Natural killer cell (primary cell): ENCODE measurements at regions not wholly inside any gene's neighbourhood (a gene's known extent, or its start where the extent isn't known, plus 50 kb on each side); places are given as distances from the start of the nearest gene placed in this dataset.
"Not testable (repeated sequence)": the region's sequence is repeated elsewhere in the genome, so short reads cannot be mapped to it uniquely, and the experiment has no call there.

ENCODE experiments used
- ATAC-seq, 3 donors: fragments of 150-1000 bp in 2 of 3; fragments of 200-7000 bp in 1 of 3; cut with Tn5 transposase; 1 replicate in 1 of 3; 2 replicates in 2 of 3; pipeline ENCODE4 v1.10.0; 2021; ENCODE audit warnings: mild to moderate bottlenecking in 2 of 3, moderate library complexity in 2 of 3
- DNase-seq, 2 donors: peaks; one replicate each; pipeline versions ENCODE4 v3.0.0 to v3.0.0-alpha.2; 2013 to 2021; ENCODE audit warnings: mixed read lengths in 1 of 2
- H3K27ac ChIP-seq: one replicate; pipeline ENCODE4 v1.5.1; 2013; ENCODE audit warnings: mild to moderate bottlenecking, low read length
- H3K27me3 ChIP-seq: one replicate; pipeline ENCODE4 v1.6.1; 2013; ENCODE audit warnings: low read length; ENCODE audit not compliant: control insufficient read depth, insufficient read depth
- H3K36me3 ChIP-seq: one replicate; pipeline ENCODE4 v1.6.1; 2013; ENCODE audit warnings: low read length; ENCODE audit not compliant: control insufficient read depth, insufficient read depth
- H3K4me1 ChIP-seq: one replicate; pipeline ENCODE4 v1.6.1; 2013; ENCODE audit warnings: low read length; ENCODE audit not compliant: control insufficient read depth, insufficient read depth
- H3K4me3 ChIP-seq: one replicate; pipeline ENCODE4 v1.5.1; 2013; ENCODE audit warnings: low read length
- H3K9me3 ChIP-seq: one replicate; pipeline ENCODE4 v1.6.1; 2013; ENCODE audit warnings: low read length; ENCODE audit not compliant: control insufficient read depth, insufficient read depth
- H3K27ac Mint-ChIP-seq, 2 donors: one replicate each; pipeline ENCODE4 v1.8.0; 2022; ENCODE audit warnings: mild to moderate bottlenecking in 2 of 2, mixed read lengths in 2 of 2, moderate library complexity in 1 of 2
- H3K27me3 Mint-ChIP-seq, 2 donors: one replicate each; pipeline ENCODE4 v1.8.0; 2022; ENCODE audit warnings: low read depth in 2 of 2, mixed read lengths in 2 of 2
- H3K36me3 Mint-ChIP-seq: one replicate; pipeline ENCODE4 v1.8.0; 2022; ENCODE audit warnings: mixed read lengths
- H3K4me1 Mint-ChIP-seq, 2 donors: one replicate each; pipeline ENCODE4 v1.8.0; 2022; ENCODE audit warnings: mixed read lengths in 2 of 2
- H3K4me3 Mint-ChIP-seq: one replicate; pipeline ENCODE4 v1.8.0; 2022; ENCODE audit warnings: mild to moderate bottlenecking, moderate library complexity, mixed read lengths
- H3K9me3 Mint-ChIP-seq, 2 donors: one replicate each; pipeline ENCODE4 v1.8.0; 2022; ENCODE audit warnings: mixed read lengths in 2 of 2
- WGBS: methylation state at CpG from one replicate; pipeline ENCODE4 v1.1.7; 2013; ENCODE audit warnings: missing lambda C conversion rate; ENCODE audit not compliant: insufficient coverage; 5-methylcytosine and 5-hydroxymethylcytosine counted together
- intact Hi-C: fragments of 100-400 bp; cut with micrococcal nuclease; formaldehyde crosslinking; loops from one replicate; pipeline ENCODE4 v1.14.2; 2022
- TF ChIP-seq, protein P1 (sequence below): fragments of 200-600 bp; IDR thresholded peaks from one replicate; pipeline ENCODE4 v1.8.0; 2022; ENCODE audit warnings: antibody characterized with exemption

DNA sequence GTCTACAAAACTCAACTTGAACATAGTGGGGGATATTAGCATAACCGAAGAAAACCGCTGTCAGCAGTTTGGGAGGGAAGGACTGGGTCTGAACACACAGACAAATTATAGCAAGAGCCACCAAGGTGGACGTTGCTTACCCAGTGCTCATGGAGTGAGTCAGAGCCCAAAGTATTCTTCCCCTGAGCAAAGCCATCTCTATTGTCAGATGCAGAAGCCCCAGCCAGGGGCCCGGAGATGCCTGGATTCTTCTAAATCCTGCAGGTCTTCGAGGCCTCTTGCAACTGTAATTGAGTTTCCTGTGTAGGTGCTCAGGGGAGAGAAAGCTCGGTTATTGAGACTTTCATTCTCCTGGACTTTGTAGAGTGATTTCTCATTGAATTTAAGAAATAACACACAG, 384.5 kb downstream of the IRS2 start:
- Mint-ChIP-seq H3K27ac (no peak overlapping the region), H3K36me3 (no peaks in the 10 kb centered on the region), H3K4me1 (no peaks in the 10 kb centered on the region), H3K9me3 (no peaks in the 10 kb centered on the region), H3K27me3 (no peaks in the 10 kb centered on the region), H3K4me3 (no peak overlapping the region)
- Histone ChIP-seq H3K36me3 (no peaks in the 10 kb centered on the region), H3K27ac (no peak overlapping the region), H3K9me3 (no peaks in the 10 kb centered on the region), H3K27me3 (no peaks in the 10 kb centered on the region), H3K4me1 (no peaks in the 10 kb centered on the region), H3K4me3 (no peak overlapping the region)
- ATAC-seq (no peak), DNase-seq (no peak)
- WGBS, result 68% methylated on average over 6 of the region's 6 CpGs
- intact Hi-C loops, result no loop called here
- TF ChIP-seq, protein P1, sequence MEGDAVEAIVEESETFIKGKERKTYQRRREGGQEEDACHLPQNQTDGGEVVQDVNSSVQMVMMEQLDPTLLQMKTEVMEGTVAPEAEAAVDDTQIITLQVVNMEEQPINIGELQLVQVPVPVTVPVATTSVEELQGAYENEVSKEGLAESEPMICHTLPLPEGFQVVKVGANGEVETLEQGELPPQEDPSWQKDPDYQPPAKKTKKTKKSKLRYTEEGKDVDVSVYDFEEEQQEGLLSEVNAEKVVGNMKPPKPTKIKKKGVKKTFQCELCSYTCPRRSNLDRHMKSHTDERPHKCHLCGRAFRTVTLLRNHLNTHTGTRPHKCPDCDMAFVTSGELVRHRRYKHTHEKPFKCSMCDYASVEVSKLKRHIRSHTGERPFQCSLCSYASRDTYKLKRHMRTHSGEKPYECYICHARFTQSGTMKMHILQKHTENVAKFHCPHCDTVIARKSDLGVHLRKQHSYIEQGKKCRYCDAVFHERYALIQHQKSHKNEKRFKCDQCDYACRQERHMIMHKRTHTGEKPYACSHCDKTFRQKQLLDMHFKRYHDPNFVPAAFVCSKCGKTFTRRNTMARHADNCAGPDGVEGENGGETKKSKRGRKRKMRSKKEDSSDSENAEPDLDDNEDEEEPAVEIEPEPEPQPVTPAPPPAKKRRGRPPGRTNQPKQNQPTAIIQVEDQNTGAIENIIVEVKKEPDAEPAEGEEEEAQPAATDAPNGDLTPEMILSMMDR, result no peak

DNA sequence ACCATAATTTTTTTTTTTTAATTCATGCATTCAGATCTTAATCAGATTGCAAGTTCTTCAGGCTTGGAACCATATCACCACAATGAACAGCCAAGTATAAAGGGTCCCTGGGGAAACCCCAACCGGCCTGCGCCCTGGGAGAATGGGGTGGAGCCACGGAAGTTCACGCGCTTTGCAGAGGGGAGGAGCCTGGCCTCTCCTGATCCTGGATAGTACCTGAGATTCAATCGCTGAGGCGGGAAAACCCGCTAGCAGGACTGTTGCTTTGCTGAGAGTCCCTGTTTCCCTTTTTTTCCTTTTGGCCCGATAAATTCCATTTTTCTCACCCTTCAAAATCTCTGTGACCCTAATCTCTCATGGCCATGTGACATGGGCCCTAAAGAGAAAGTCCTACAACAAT, 385.1 kb downstream of the IRS2 start:
- 91% methylated on average over 9 of the region's 9 CpGs for WGBS
- Histone ChIP-seq H3K4me1 (no peaks in the 10 kb centered on the region), H3K36me3 (no peaks in the 10 kb centered on the region), H3K4me3 (no peak overlapping the region), H3K27me3 (no peaks in the 10 kb centered on the region), H3K9me3 (no peaks in the 10 kb centered on the region), H3K27ac (no peak overlapping the region)
- intact Hi-C loops, result no loop called here
- H3K9me3 Mint-ChIP-seq, result no peaks in the 10 kb centered on the region
- no peak for DNase-seq
- no peaks in the 10 kb centered on the region for H3K4me1 Mint-ChIP-seq
- TF ChIP-seq, protein P1, result no peak
- H3K36me3 Mint-ChIP-seq, result no peaks in the 10 kb centered on the region
- H3K4me3 Mint-ChIP-seq, result no peak overlapping the region
- no peak for ATAC-seq
- H3K27ac Mint-ChIP-seq, result no peak overlapping the region
- H3K27me3 Mint-ChIP-seq, result no peaks in the 10 kb centered on the region

DNA sequence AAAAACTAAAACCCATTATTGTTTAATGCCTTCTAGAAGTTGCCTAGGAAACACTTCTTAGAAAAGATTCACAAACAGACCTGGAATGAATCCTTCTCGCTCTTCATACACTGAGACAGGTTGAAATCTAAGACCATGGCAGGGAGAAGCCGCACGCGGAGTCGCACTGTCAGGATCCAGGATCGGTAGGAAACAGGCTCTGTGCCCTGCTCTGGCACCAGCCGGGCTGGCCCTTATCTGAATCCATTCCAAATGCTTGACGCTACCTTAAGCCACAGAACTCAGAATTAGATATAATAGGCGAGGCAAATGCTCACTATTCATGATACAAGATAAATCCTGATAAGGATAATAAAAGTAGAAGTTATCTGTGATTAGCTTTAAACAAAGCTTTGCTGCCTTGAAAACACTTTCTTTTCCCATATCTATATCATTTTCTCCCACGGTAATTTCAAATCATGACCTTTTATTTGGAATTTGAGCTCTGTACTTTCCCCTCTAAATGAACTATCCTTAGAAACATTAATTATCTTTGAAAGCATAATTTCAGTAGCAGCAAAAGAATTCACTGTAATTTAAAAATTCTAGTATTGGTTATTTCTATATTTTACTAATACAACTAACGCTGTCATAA, 385.6 kb downstream of the IRS2 start:
- WGBS, result 93% methylated on average over 9 of the region's 11 CpGs
- intact Hi-C loops, result no loop called here
- H3K4me3 Mint-ChIP-seq, result no peak overlapping the region
- Histone ChIP-seq H3K9me3 (no peaks in the 10 kb centered on the region), H3K27me3 (no peaks in the 10 kb centered on the region), H3K4me3 (no peak overlapping the region), H3K36me3 (no peaks in the 10 kb centered on the region), H3K4me1 (no peaks in the 10 kb centered on the region), H3K27ac (no peak overlapping the region)
- H3K27ac Mint-ChIP-seq, result no peak overlapping the region
- no peaks in the 10 kb centered on the region for H3K9me3 Mint-ChIP-seq
- TF ChIP-seq, protein P1, result no peak
- no peaks in the 10 kb centered on the region for H3K36me3 Mint-ChIP-seq
- DNase-seq (no peak), ATAC-seq (no peak)
- H3K4me1 Mint-ChIP-seq, result no peaks in the 10 kb centered on the region
- H3K27me3 Mint-ChIP-seq, result no peaks in the 10 kb centered on the region

DNA sequence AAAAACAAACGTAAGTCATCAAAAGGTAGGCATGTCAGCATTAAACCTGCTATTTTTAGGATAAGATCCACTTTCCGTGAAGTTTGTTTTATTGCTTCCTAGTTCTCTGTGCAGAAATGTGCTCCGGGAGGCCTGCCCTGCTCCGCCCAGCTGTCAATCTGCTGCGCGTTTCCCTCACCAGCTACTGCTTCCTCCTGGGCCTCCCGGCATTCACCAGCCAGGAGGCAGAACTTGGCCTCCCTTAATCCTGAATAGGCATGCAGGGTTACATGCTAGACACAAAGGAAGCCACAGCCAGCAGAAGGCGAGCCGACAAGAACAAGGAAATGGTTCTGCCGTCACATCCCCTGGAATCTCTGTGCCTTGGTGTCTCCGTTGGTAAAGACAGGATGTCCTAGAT, 386.2 kb downstream of the IRS2 start:
- DNase-seq (no peak), ATAC-seq (no peak)
- Histone ChIP-seq H3K36me3 (no peaks in the 10 kb centered on the region), H3K9me3 (no peaks in the 10 kb centered on the region), H3K4me3 (no peak overlapping the region), H3K27me3 (no peaks in the 10 kb centered on the region), H3K27ac (no peak overlapping the region), H3K4me1 (no peaks in the 10 kb centered on the region)
- intact Hi-C loops, result no loop called here
- TF ChIP-seq, protein P1, result no peak
- no peak overlapping the region for H3K4me3 Mint-ChIP-seq
- H3K27me3 Mint-ChIP-seq, result no peaks in the 10 kb centered on the region
- H3K9me3 Mint-ChIP-seq, result no peaks in the 10 kb centered on the region
- H3K27ac Mint-ChIP-seq, result no peak overlapping the region
- H3K36me3 Mint-ChIP-seq, result no peaks in the 10 kb centered on the region
- WGBS, result 28% methylated on average over 11 of the region's 11 CpGs
- H3K4me1 Mint-ChIP-seq, result no peaks in the 10 kb centered on the region

DNA sequence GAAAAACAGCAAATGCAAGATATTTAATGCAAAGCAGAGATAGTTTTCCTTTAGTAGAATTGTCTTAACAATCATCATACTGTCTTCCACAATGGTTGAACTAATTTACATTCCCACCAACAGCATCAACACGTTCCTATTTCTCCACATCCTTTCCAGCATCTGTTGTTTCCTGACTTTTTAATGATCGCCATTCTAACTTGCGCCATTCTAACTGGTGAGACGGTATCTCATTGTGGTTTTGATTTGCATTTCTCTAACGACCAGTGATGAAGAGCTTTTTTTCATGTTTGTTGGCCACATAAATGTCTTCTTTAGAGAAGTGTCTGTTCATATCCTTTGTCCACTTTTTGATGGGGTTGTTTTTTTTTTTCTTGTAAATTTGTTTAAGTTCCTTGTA, 388.3 kb downstream of the IRS2 start:
- H3K36me3 Mint-ChIP-seq, H3K4me3 Mint-ChIP-seq, H3K4me1 Mint-ChIP-seq, H3K27me3 Mint-ChIP-seq, H3K4me1 ChIP-seq, intact Hi-C loops, DNase-seq, H3K36me3 ChIP-seq, H3K27me3 ChIP-seq, ATAC-seq, H3K27ac ChIP-seq, H3K27ac Mint-ChIP-seq, H3K9me3 ChIP-seq, H3K9me3 Mint-ChIP-seq, H3K4me3 ChIP-seq: not testable (repeated sequence)
- WGBS, result 70% methylated on average over 5 of the region's 5 CpGs
